Brain microvascular endothelial cell (primary cell): ENCODE measurements at regions not wholly inside any gene's neighbourhood (a gene's known extent, or its start where the extent isn't known, plus 50 kb on each side); places are given as distances from the start of the nearest gene placed in this dataset.

ENCODE experiments used
- DNase-seq: peaks from one replicate; pipeline ENCODE4 v3.0.0-alpha.2; 2020
- H3K27ac ChIP-seq: fragments of 250-450 bp; sonication (Bioruptor Pico); 2 replicates; pipeline ENCODE4 v1.5.1; 2020; ENCODE audit warnings: mild to moderate bottlenecking, moderate library complexity
- H3K27me3 ChIP-seq: fragments of 250-450 bp; sonication (Bioruptor Pico); replicated peaks from 2 replicates; pipeline ENCODE4 v1.5.1; 2020; ENCODE audit warnings: mild to moderate bottlenecking
- H3K36me3 ChIP-seq: fragments of 250-450 bp; sonication (Bioruptor Pico); replicated peaks from 2 replicates; pipeline ENCODE4 v1.5.1; 2020; ENCODE audit warnings: mild to moderate bottlenecking
- H3K4me3 ChIP-seq: 2 replicates; pipeline ENCODE4 v1.5.1; 2011; ENCODE audit warnings: low read depth, mild to moderate bottlenecking, control low read depth, low read length, moderate library complexity
- in situ Hi-C: cut with HindIII; loops from 2 replicates; pipeline ENCODE4 v1.10.0; 2017; ENCODE audit warnings: low sequenced_read_pairs, low pct_ligation_motif_present
- TF ChIP-seq, protein P1 (sequence below): IDR thresholded peaks from 2 replicates; pipeline ENCODE4 v1.5.1; 2011; ENCODE audit warnings: low read depth, mild to moderate bottlenecking, moderate library complexity, low read length, control low read depth, inconsistent platforms; ENCODE audit errors: missing control alignments

DNA sequence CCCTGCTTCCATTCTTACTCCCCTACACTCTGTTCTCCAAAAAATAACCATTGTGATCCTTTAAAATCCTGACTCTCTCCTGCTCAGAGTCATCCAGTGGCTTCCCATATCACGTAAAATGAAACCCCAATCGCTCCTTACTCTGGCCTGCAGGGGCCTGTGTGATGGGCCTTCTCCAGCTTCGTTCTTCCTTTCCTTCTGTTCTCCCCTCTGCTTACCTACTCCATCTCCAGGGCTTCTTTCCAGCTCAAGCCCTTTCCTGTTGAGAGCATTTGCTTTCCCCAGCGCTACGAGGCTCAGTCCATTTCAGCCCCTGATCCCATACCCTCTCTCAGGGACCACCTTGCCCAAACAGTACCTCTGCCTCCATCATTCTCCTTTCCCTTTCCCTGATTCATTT, 144.4 kb upstream of the ARHGAP5 start:
- H3K4me3 ChIP-seq = no peak overlapping the region
- H3K27me3 ChIP-seq = no peaks in the 10 kb centered on the region
- no peak for DNase-seq
- no peak overlapping the region for H3K27ac ChIP-seq
- TF ChIP-seq, protein P1, sequence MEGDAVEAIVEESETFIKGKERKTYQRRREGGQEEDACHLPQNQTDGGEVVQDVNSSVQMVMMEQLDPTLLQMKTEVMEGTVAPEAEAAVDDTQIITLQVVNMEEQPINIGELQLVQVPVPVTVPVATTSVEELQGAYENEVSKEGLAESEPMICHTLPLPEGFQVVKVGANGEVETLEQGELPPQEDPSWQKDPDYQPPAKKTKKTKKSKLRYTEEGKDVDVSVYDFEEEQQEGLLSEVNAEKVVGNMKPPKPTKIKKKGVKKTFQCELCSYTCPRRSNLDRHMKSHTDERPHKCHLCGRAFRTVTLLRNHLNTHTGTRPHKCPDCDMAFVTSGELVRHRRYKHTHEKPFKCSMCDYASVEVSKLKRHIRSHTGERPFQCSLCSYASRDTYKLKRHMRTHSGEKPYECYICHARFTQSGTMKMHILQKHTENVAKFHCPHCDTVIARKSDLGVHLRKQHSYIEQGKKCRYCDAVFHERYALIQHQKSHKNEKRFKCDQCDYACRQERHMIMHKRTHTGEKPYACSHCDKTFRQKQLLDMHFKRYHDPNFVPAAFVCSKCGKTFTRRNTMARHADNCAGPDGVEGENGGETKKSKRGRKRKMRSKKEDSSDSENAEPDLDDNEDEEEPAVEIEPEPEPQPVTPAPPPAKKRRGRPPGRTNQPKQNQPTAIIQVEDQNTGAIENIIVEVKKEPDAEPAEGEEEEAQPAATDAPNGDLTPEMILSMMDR = no peak
- no peaks in the 10 kb centered on the region for H3K36me3 ChIP-seq
- in situ Hi-C loops = no loop called here

DNA sequence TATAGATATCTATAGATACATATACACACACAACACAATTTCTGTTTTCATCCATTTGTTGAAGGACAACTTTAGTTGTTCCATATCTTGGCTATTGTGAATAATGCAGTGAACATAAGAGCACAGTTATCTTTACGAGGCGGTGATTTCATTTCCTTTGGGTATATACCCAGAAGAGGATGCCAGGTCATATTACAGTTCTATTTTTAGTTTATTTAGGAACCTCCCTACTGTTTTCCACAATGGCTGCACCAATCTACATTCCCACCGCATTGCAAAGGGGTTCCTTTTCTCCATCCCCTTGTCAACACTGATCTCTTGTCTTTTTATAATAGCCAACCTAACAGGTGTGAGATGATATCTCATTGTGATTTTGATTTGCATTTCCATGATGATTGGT, 143.4 kb upstream of the ARHGAP5 start:
- in situ Hi-C loops = no loop called here
- H3K4me3 ChIP-seq = no peak overlapping the region
- TF ChIP-seq, protein P1 = no peak
- DNase-seq = no peak
- H3K27ac ChIP-seq = no peak overlapping the region
- H3K27me3 ChIP-seq = no peaks in the 10 kb centered on the region
- no peaks in the 10 kb centered on the region for H3K36me3 ChIP-seq

DNA sequence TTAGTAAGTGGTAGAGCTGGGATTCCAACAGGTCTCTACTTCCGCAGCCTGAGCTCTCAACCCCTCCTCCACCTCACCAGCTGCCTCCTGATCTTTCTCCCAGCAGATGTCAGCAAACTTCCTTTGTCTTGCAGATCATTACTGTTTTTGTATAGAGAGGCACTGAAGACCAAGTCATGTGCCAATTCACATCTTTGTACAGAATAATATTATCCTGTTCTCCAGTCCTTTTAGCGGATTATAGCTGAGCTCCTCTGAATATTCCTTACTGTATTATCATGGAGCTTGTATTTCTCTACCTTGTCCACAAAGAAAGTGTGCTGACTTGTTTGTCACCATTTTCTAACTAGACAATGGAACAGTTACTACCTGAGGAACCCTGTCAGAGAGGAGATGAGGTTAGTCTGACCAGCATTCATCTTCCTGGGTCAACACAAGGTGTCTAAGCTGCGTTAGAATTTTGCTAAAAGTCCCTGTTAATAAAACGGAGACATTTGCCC, 142.3 kb upstream of the ARHGAP5 start:
- Histone ChIP-seq H3K27me3 (no peaks in the 10 kb centered on the region), H3K4me3 (no peak overlapping the region), H3K27ac (no peak overlapping the region), H3K36me3 (no peaks in the 10 kb centered on the region)
- TF ChIP-seq, protein P1 = peak; percentile 75
- in situ Hi-C loops = no loop called here
- DNase-seq = peak; percentile 59

DNA sequence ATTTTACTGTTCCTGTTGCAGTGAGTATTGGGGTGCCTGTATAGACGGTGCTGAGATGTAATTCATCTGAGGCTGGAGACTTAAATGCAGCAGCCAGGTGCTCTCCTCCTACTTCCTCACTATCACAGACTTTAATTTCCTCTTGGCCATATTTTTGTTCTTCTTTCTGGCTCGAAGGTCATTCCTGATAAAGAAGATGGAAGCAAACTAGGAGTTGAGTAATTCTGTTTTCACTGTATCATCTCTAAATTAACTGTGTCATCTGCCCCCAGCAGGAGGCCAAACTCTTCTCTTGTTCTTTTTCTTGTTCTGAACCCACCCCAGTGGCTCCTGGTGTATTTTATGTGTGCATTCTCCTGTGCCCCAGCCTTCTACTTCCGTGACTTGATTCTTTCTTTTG, 141.7 kb upstream of the ARHGAP5 start:
- no peak for DNase-seq
- H3K27me3 ChIP-seq = no peaks in the 10 kb centered on the region
- no peak overlapping the region for H3K4me3 ChIP-seq
- no peak overlapping the region for H3K27ac ChIP-seq
- in situ Hi-C loops = no loop called here
- no peaks in the 10 kb centered on the region for H3K36me3 ChIP-seq
- TF ChIP-seq, protein P1 = peak; percentile 7

DNA sequence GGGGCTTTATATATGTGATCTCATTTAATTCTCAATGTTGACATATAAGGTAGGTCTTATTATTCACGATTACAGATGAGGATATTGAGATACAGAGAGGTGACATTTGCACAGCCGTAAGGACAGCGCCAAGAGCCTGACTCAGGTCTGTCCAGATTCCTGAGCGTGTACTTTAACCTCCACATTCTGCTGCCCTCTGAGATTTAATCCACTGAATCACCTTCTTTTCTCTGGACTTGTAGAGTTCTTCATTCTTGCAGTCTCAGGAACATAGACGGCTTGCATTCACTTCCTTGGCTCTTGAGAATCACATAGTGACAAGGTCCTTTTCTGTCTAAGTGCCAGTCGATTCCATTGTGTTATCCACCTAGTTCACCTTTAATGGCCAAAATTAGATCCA, 141.0 kb upstream of the ARHGAP5 start:
- in situ Hi-C loops = no loop called here
- TF ChIP-seq, protein P1 = no peak
- Histone ChIP-seq H3K27ac (no peak overlapping the region), H3K36me3 (no peaks in the 10 kb centered on the region), H3K27me3 (no peaks in the 10 kb centered on the region), H3K4me3 (no peak overlapping the region)
- DNase-seq = no peak

DNA sequence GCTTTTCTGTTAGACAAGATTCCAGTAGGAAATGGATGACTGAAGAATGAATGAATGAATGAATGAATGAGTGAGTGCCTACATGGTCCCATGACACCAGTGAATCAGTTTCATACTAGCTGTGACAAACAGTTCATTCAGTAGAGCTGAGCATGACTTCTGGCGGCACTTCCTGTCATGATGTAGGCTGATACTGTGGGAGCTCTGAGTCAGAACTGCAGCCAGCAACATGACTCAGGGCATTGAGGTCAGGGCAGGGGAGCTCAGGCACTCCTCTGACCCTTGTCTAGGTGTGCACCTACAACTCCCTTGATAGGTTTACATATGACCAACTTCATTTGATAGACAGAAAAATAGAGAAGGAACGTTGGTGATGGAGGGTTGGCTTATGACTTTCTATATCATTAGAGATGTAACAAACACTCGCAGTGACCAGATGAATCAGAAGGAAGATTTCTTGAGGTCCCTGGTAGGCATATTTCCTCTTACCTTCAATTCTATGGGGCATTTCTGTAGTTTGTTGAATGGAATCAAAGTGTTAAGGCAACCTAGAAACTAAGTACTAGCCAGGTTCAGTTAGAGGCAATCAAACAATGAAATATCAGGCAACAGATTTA, 139.3 kb upstream of the ARHGAP5 start:
- no peaks in the 10 kb centered on the region for H3K36me3 ChIP-seq
- TF ChIP-seq, protein P1 = no peak
- DNase-seq = peak; percentile 89
- H3K4me3 ChIP-seq = no peak overlapping the region
- in situ Hi-C loops = no loop called here
- H3K27ac ChIP-seq = no peak overlapping the region
- H3K27me3 ChIP-seq = no peaks in the 10 kb centered on the region
